K562 (cell line): ENCODE measurements at regions not wholly inside any gene's neighbourhood (a gene's known extent, or its start where the extent isn't known, plus 50 kb on each side); places are given as distances from the start of the nearest gene placed in this dataset.

Experiments used
- ATAC-seq: fragments of 200-7000 bp; cut with Tn5 transposase; 3 replicates; pipeline ENCODE4 v1.9.1; 2020; ENCODE audit warnings: moderate library complexity
- BruUV-seq: library from RNA; stranded (reverse); fragments of 400-500 nt; replicated peaks from 2 replicates; lab custom pipeline; 2021; lab: Mats Ljungman, UMichigan
- CTCF ChIA-PET: fragments of 300-600 bp; formaldehyde crosslinking; extraction: SDS; loops from one replicate; lab custom pipeline; 2021; ENCODE audit warnings: low intra/inter-chr PET ratio; lab: Yijun Ruan, JAX
- POLR2A ChIA-PET: fragments of 300-600, 350-650 bp; sonication (Branson Sonifier 250); formaldehyde crosslinking; extraction: SDS; loops from one replicate; lab custom pipeline; 2021; ENCODE audit warnings: antibody characterized with exemption, inconsistent platforms; lab: Yijun Ruan, JAX
- DNase-seq, 4 experiments: peaks; one replicate each; pipeline versions ENCODE4 v3.0.0 to v3.0.0-alpha.2; 2011 to 2018; ENCODE audit warnings: low spot score in 3 of 4, mixed read lengths in 3 of 4; ENCODE audit errors: extremely low read depth in 1 of 4
- FAIRE-seq: peaks from 2 replicates; lab custom pipeline; 2011; peaks lifted over from hg19 to GRCh38; lab: Jason Lieb, UNC
- H2AFZ ChIP-seq: 2 replicates; pipeline ENCODE4 v1.6.0; 2011; ENCODE audit warnings: low read depth, low read length, control low read depth, inconsistent platforms
- H3K27ac ChIP-seq: fragments of 200-600 bp; 3 replicates; pipeline ENCODE4 v1.8.0; 2011; ENCODE audit warnings: low read depth, mild to moderate bottlenecking, control low read depth, inconsistent platforms, low read length, moderate library complexity, mixed read lengths; ENCODE audit errors: extremely low read depth
- H3K27me3 ChIP-seq, 2 experiments: fragments of 300-600 bp in 1 of 2; 2 replicates in 1 of 2; 3 replicates in 1 of 2; pipeline versions ENCODE4 v1.6.0 to v1.8.0; 2011; ENCODE audit warnings: inconsistent platforms in 2 of 2, low read length in 2 of 2, mild to moderate bottlenecking in 1 of 2, mixed read lengths in 1 of 2, moderate library complexity in 1 of 2; ENCODE audit not compliant: control insufficient read depth in 2 of 2, insufficient read depth in 2 of 2
- H3K36me3 ChIP-seq: fragments of 300-600 bp; 3 replicates; pipeline ENCODE4 v1.8.0; 2011; ENCODE audit warnings: mild to moderate bottlenecking, low read length, inconsistent platforms; ENCODE audit not compliant: control insufficient read depth, insufficient read depth
- H3K4me1 ChIP-seq, 2 experiments: fragments of 200-600 bp in 1 of 2; replicated peaks in 1 of 2; 2 replicates in 1 of 2; 3 replicates in 1 of 2; pipeline versions ENCODE4 v1.5.1 to v1.8.0; 2011; ENCODE audit warnings: inconsistent platforms in 2 of 2, low read length in 2 of 2, mild to moderate bottlenecking in 1 of 2, mixed read lengths in 1 of 2, moderate library complexity in 1 of 2; ENCODE audit not compliant: control insufficient read depth in 2 of 2, insufficient read depth in 2 of 2
- H3K4me2 ChIP-seq: 2 replicates; pipeline ENCODE4 v1.6.1; 2011; ENCODE audit warnings: low read length, control low read depth, inconsistent platforms, mixed read lengths; ENCODE audit not compliant: insufficient read depth
- H3K4me3 ChIP-seq: fragments of 200-600 bp; sonication (generic), shearing (Covaris generic); 2 replicates; pipeline ENCODE4 v1.5.1; 2016; ENCODE audit warnings: control low read depth, inconsistent platforms
- H3K79me2 ChIP-seq: fragments of 200-600 bp; 3 replicates; pipeline ENCODE4 v1.8.0; 2011; ENCODE audit warnings: low read length, inconsistent platforms; ENCODE audit not compliant: control insufficient read depth, insufficient read depth
- H3K9ac ChIP-seq, 2 experiments: 2 replicates each; pipeline versions ENCODE4 v1.6.0 to v1.6.1; 2011; ENCODE audit warnings: low read depth in 2 of 2, low read length in 2 of 2, control low read depth in 1 of 2, inconsistent platforms in 1 of 2, mild to moderate bottlenecking in 1 of 2, mixed read lengths in 1 of 2; ENCODE audit not compliant: insufficient read depth in 1 of 2
- H3K9me1 ChIP-seq: one replicate; pipeline ENCODE4 v1.6.0; 2011; ENCODE audit warnings: inconsistent platforms, mild to moderate bottlenecking, low read length, moderate library complexity; ENCODE audit not compliant: control insufficient read depth, insufficient read depth
- H3K9me3 ChIP-seq: replicated peaks from 2 replicates; pipeline ENCODE4 v1.5.1; 2011; ENCODE audit warnings: low read depth, low read length, inconsistent platforms; ENCODE audit not compliant: control insufficient read depth, insufficient read depth
- H4K20me1 ChIP-seq: replicated peaks from 2 replicates; pipeline ENCODE4 v1.6.1; 2011; ENCODE audit warnings: low read length, inconsistent platforms, mixed read lengths; ENCODE audit not compliant: control insufficient read depth, insufficient read depth
- ELF1 ChIP-seq: fragments of 200-800 bp; sonication (Bioruptor generic); IDR thresholded peaks from 2 replicates; pipeline ENCODE4 v1.6.1; 2016; ENCODE audit warnings: missing genetic modification characterization, missing compliant biosample characterization
- FOSL1 ChIP-seq: fragments of 200-800 bp; sonication (Bioruptor generic); conservative IDR thresholded peaks from 2 replicates; pipeline ENCODE4 v1.6.1; 2016; ENCODE audit warnings: missing genetic modification characterization, missing compliant biosample characterization
- FOXA3 ChIP-seq, 2 experiments: fragments of 450-650 bp in 1 of 2; sonication (generic) in 1 of 2; formaldehyde crosslinking; IDR thresholded peaks in 1 of 2; conservative IDR thresholded peaks in 1 of 2; 2 replicates each; pipeline versions ENCODE4 v1.4.0 to v1.8.0; 2020 to 2022; ENCODE audit warnings: mild to moderate bottlenecking in 2 of 2, missing genetic modification reagents in 1 of 2
- HDAC1 ChIP-seq, 2 experiments: fragments of 450-650 bp; IDR thresholded peaks; 2 replicates each; pipeline ENCODE4 v1.6.1; 2016 to 2017; ENCODE audit warnings: inconsistent platforms in 1 of 2, mild to moderate bottlenecking in 1 of 2, moderate library complexity in 1 of 2
- HSF4 ChIP-seq: fragments of 250-450 bp; sonication (Bioruptor Pico); IDR thresholded peaks from 2 replicates; pipeline ENCODE4 v2.1.2; 2022; ENCODE audit warnings: mild to moderate bottlenecking, moderate library complexity, borderline replicate concordance
- ILK ChIP-seq: fragments of 450-650 bp; IDR thresholded peaks from 2 replicates; pipeline ENCODE4 v1.6.1; 2016; ENCODE audit warnings: missing genetic modification characterization, low read depth, mild to moderate bottlenecking, missing compliant biosample characterization, moderate library complexity, borderline replicate concordance
- RFX1 ChIP-seq: fragments of 450-650 bp; IDR thresholded peaks from 2 replicates; pipeline ENCODE4 v1.6.1; 2016; ENCODE audit warnings: mild to moderate bottlenecking, moderate library complexity
- WGBS: fragments of 100-300 bp; shearing (Covaris generic); methylation state at CpG from one replicate; pipeline ENCODE4 v1.1.6; 2016; ENCODE audit warnings: low coverage, mixed read lengths; ENCODE audit not compliant: insufficient coverage; ENCODE audit errors: missing lambda C conversion rate; 5-methylcytosine and 5-hydroxymethylcytosine counted together
- in situ Hi-C: fragments of 300-500 bp; cut with MboI; formaldehyde crosslinking; loops from 4 replicates; pipeline ENCODE4 v1.15.0; 2018; ENCODE audit warnings: inconsistent platforms, mixed read lengths
- intact Hi-C: fragments of 100-400 bp; cut with micrococcal nuclease; formaldehyde crosslinking; loops from 2 replicates; pipeline ENCODE4 v1.14.2; 2022
- TF ChIP-seq, protein P1 (sequence below): fragments of 250-450 bp; sonication (Bioruptor Pico); IDR thresholded peaks from 2 replicates; pipeline ENCODE4 v1.6.1; 2021; ENCODE audit warnings: mild to moderate bottlenecking
- TF ChIP-seq, protein P2 (sequence below): fragments of 200-800 bp; sonication (Bioruptor generic); IDR thresholded peaks from 2 replicates; pipeline ENCODE4 v1.6.1; 2017; ENCODE audit warnings: missing genetic modification characterization, missing compliant biosample characterization

DNA sequence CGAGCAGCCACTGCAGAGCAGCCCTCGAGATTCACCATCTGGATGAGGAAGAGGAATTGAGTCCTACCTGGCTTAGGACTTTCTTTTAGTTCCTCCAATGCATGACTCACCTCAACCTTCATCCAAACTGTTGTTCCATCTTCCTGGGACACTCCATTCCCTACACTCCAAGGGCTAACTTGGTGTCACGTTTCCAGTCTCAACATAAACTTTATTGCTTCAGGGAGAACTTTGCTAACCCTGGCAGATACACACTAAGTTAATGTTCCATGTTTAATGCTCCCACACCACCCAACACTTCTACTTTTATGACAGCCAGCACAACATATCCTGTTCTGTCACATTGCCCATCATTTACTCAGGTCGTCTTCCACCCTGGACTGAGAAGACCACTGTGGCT, 164.4 kb downstream of the RBM26 start:
- H2AFZ ChIP-seq, result no peak overlapping the region
- no TSS peak for BruUV-seq
- H3K9ac ChIP-seq, result no peak overlapping the region
- POLR2A ChIA-PET, result no interaction called here
- no peak overlapping the region for H3K4me3 ChIP-seq
- WGBS, result 0% methylated on average over 4 of the region's 4 CpGs
- no peak for ATAC-seq
- no peak overlapping the region for H3K4me2 ChIP-seq
- in situ Hi-C loops, result no loop called here
- H3K9me1 ChIP-seq, result no peaks in the 10 kb centered on the region
- H3K27me3 ChIP-seq, result no peaks in the 10 kb centered on the region
- no peaks in the 10 kb centered on the region for H3K36me3 ChIP-seq
- no peak for DNase-seq
- no peak for TF ChIP-seq RFX1
- TF ChIP-seq FOXA3 (CRISPR knock-in tag; conservative IDR thresholded peaks at IDR 0.05 in 1 of 2, IDR thresholded peaks at IDR 0.05 in 1 of 2), result no peak
- no peak for TF ChIP-seq HSF4 (CRISPR knock-in tag)
- no peak for TF ChIP-seq FOSL1
- TF ChIP-seq, protein P1, sequence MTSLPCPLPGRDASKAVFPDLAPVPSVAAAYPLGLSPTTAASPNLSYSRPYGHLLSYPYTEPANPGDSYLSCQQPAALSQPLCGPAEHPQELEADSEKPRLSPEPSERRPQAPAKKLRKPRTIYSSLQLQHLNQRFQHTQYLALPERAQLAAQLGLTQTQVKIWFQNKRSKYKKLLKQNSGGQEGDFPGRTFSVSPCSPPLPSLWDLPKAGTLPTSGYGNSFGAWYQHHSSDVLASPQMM (CRISPR knock-in tag), result no peak
- TF ChIP-seq, protein P2, sequence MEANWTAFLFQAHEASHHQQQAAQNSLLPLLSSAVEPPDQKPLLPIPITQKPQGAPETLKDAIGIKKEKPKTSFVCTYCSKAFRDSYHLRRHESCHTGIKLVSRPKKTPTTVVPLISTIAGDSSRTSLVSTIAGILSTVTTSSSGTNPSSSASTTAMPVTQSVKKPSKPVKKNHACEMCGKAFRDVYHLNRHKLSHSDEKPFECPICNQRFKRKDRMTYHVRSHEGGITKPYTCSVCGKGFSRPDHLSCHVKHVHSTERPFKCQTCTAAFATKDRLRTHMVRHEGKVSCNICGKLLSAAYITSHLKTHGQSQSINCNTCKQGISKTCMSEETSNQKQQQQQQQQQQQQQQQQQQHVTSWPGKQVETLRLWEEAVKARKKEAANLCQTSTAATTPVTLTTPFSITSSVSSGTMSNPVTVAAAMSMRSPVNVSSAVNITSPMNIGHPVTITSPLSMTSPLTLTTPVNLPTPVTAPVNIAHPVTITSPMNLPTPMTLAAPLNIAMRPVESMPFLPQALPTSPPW (CRISPR knock-in tag), result no peak
- no peak for TF ChIP-seq HDAC1 (IDR thresholded peaks at IDR 0.05)
- no peak for TF ChIP-seq ELF1
- no peak for TF ChIP-seq ILK (tag)
- H3K9me3 ChIP-seq, result no peaks in the 10 kb centered on the region
- no peaks in the 10 kb centered on the region for H3K79me2 ChIP-seq
- no peaks in the 10 kb centered on the region for H4K20me1 ChIP-seq
- FAIRE-seq, result no peak
- intact Hi-C loops, result no loop called here
- no peak overlapping the region for H3K27ac ChIP-seq
- CTCF ChIA-PET, result no interaction called here
- no peaks in the 10 kb centered on the region; a peak in 1 of 5 replicates for H3K4me1 ChIP-seq
